AG04449 (cell line): ENCODE measurements at regions not wholly inside any gene's neighbourhood (a gene's known extent, or its start where the extent isn't known, plus 50 kb on each side); places are given as distances from the start of the nearest gene placed in this dataset.

Experiments
- CTCF ChIA-PET: fragments of 350-600 bp; formaldehyde crosslinking; extraction: SDS; loops from one replicate; lab custom pipeline; 2021; ENCODE audit warnings: antibody characterized with exemption; lab: Yijun Ruan, JAX
- POLR2A ChIA-PET: fragments of 400-600, 350-600 bp; formaldehyde crosslinking; extraction: SDS; loops from one replicate; lab custom pipeline; 2020; ENCODE audit warnings: antibody characterized with exemption, inconsistent platforms; lab: Yijun Ruan, JAX
- DNase-seq: peaks from one replicate; pipeline ENCODE4 v3.0.0-alpha.2; 2010; ENCODE audit warnings: low read depth, low spot score
- H3K4me3 ChIP-seq: 2 replicates; pipeline ENCODE4 v1.5.1; 2011; ENCODE audit warnings: low read depth, mild to moderate bottlenecking, control low read depth, low read length
- CTCF ChIP-seq: IDR thresholded peaks from one replicate; pipeline ENCODE4 v1.5.1; 2011; ENCODE audit warnings: mild to moderate bottlenecking, moderate library complexity, low read length, control low read depth, inconsistent platforms; ENCODE audit not compliant: insufficient read depth; ENCODE audit errors: missing control alignments

GRCh38 chr1:218886101-218886871 lies 287.4 kb upstream of the LYPLAL1 start:
- no peak for TF ChIP-seq CTCF
- no peak overlapping the region for H3K4me3 ChIP-seq
- DNase-seq: no peak
- ChIA-PET CTCF (no interaction called here), POLR2A (interaction anchor here (0.7 kb wide), 1 partner anchor 1183 kb away, joined by 4 read pairs; no protein-coding TSS in a partner anchor)

GRCh38 chr1:218887141-218887925 lies 286.3 kb upstream of the LYPLAL1 start:
- DNase-seq: no peak
- ChIA-PET POLR2A (no interaction called here), CTCF (no interaction called here)

GRCh38 chr1:218890451-218890850 lies 283.2 kb upstream of the LYPLAL1 start:
- H3K4me3 ChIP-seq: no peak overlapping the region
- ChIA-PET POLR2A (no interaction called here), CTCF (no interaction called here)
- no peak for TF ChIP-seq CTCF
- DNase-seq: no peak

More at GRCh38 chr1:218887141-218887925, 286.3 kb upstream of the LYPLAL1 start:
- no peak overlapping the region for H3K4me3 ChIP-seq
- TF ChIP-seq CTCF: no peak

GRCh38 chr1:218891577-218891976 lies 282.1 kb upstream of the LYPLAL1 start:
- no peak overlapping the region for H3K4me3 ChIP-seq

GRCh38 chr1:218895064-218895587 lies 278.6 kb upstream of the LYPLAL1 start:
- no peak overlapping the region for H3K4me3 ChIP-seq
- POLR2A ChIA-PET: no interaction called here
- no peak for TF ChIP-seq CTCF
- CTCF ChIA-PET: interaction anchor here (0.7 kb wide), 1 partner anchor 9 kb away, joined by 3 read pairs; no protein-coding TSS in a partner anchor
- DNase-seq: no peak

More at GRCh38 chr1:218891577-218891976, 282.1 kb upstream of the LYPLAL1 start:
- ChIA-PET POLR2A (interaction anchor here (0.6 kb wide), 1 partner anchor 68 kb away, joined by 3 read pairs; no protein-coding TSS in a partner anchor), CTCF (no interaction called here)
- TF ChIP-seq CTCF: no peak
- no peak for DNase-seq
